T-helper 2 cell (primary cell): ENCODE measurements at regions not wholly inside any gene's neighbourhood (a gene's known extent, or its start where the extent isn't known, plus 50 kb on each side); places are given as distances from the start of the nearest gene placed in this dataset.

ENCODE experiments used
- DNase-seq, 5 experiments: peaks; one replicate each; pipeline versions ENCODE4 v3.0.0 to v3.0.0-alpha.2; 2012 to 2022

DNA sequence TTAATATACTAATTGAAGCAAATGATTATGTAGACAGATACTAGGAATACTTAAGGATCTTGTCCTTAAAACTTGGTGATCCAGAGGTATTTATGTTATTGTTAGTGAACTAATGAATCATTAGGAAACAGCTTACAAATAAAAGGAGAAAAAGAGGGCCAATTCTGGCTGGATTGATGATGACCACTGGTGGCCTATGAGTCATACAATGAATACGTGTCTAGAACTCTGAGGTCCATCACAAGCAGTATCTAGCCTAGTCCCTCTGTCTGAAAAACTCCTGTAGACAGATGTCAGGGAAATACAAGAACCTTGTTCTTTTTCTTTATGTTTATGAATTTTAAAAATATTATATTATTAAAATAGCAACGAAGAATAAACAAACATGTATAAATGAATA is 51.7 kb upstream of the RTL1 start:
- DNase-seq = no peak

DNA sequence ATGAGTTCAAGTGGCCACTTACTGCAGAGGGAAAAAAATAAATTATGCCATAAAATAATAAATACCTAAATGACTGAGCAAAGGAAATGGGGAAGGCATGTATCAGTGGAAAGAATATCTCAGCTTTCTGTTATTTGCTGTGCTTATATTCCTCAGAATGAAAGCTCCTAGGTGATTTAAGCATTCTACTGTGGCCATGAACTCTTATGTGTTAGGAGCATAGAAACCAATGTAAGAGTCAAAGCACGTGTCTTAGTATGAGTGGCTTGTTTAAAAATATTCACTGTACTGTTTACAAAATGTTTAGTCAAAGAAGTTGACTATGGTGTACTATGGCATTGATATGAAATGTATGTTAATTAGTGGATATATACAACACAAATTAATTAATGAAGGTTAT is 59.0 kb upstream of the RTL1 start:
- no peak for DNase-seq

DNA sequence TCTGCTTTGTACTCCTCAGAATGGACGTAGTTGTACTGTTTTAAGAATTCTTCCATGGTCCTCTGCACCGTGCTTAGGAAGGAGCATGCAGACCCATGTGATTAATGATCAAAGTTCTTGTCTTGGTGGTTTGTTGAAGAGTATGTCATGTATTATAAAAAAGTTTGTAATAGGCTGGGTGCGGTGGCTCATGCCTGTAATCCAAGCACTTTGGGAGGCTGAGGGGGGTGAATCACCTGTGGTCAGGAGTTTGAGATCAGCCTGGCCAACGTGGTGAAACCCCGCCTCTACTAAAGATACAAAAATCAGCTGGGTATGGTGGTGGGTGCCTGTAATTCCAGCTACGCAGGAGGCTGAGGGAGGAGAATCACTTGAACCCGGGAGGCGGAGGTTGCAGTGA is 61.8 kb upstream of the RTL1 start:
- DNase-seq = no peak

DNA sequence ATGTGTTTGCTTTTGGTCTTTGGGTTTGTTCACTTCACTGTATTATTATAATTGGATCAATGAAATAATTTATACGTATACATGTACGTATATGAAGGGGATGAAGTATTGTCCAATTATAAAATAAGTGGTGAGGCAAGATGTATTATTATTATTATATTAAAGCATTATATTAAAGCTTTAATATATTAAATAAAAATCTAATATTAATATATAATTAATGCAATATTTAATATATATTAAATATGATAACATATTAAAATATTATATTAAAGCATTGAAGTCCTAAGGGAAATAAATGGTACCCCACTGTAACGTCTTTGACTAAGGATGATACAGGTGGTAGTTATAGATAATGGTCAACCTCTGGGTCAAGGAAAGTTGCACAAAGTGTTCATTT is 63.7 kb upstream of the RTL1 start:
- no peak for DNase-seq

DNA sequence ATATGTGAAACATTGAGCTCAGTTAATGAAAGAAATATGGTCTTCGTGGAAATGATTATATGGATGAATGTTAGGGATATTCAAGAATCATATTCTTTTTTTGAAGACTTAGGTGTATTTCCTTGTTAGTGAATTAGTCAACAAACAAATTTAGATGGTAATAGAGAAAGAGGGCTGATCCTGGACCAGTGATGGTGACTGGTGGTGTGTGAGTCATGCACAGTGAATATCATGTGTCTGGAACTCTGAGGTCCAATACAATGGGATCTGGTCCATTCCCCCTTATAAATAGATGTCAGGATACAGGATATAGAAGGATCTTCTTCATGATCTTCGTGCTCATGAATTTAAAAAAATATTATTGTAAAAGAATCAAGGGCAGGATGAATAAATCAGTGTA is 64.4 kb upstream of the RTL1 start:
- DNase-seq = no peak

DNA sequence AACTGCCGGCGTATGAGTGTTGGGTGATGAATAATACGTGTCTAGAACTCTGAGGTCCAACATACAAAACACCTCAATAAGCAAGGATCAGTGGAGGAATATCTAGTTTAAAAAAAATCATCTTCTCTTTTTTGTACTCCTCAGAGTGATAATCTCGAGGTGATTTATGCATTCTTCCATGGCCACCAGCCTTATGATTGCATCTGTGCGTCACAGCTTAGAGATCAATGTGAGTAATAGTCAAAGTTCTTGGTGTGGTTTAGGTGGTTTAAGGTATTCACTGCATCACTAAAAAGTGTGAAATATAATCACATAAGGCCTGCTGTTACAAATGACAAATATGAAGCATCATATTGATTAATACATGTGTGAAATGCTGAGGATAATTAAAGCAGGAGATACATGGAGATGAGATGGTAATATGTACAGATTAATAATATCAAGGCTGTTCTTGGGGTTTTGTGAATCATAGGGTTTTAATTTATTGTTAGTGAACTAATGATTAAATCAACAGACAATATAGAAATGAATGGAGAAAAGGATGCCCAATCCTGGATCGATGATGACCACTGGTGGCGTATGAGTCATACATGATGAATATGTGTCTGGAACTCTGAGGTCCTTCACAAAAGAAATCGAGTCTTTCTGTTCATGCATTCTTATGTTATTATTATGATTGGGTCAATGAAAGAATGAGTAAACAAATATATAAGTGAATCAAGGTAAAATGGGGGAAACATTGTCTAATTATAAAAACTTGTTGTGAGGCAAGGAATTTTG is 68.8 kb upstream of the RTL1 start:
- no peak for DNase-seq

DNA sequence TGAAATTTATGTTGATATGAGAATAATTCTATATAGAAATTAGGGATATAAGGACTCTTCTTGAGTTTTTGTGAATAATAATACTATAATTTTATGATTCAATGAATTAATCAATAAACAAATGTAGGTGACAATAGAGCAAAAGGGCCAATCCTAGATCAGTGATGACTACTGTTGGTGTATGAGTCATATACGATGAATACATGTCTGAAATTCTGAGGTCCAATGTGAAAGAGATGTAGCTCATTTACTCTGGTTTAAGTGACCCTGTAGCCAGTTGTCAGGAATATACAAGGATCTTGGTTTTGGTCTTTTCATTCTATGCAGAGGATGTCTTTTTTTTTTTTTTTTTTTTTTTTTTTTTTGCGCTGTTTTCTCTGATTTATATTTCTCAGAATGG is 72.1 kb upstream of the RTL1 start:
- DNase-seq = no peak

DNA sequence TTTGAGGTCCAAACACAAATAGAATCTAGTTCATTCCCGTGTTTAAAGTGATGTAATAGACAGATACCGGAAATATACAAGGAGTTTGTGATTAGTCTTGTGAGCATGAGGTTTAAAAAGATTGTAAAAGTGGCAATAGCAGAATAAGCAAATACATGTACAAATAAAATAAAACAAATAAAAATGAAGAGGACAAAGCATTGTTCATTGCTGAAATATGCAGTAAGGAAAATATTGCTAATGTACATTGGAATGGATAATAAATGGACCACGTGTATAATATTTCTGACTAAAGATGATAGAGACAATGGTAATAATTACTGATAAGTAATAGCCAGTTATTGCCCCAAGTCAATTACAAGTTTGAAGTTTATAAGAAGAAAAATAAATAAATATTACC is 75.6 kb upstream of the RTL1 start:
- DNase-seq = no peak

DNA sequence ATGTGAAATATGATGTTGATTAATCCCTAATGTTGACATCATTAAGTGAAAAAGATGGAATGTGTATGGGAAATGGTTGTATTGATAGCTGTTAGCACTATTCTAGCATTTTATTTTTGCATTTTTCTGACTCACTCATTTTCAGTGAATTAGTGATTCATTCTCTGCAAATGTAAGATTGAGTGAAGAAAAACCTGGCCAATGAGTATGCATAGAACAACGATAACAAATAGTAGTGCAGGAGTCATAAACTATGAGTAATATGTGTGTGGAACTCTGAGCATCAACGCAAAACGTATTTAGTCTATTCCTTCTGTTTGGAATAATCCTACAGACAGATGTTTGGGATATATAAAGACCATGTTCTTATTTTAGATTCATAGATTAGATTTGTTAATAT is 76.3 kb upstream of the RTL1 start:
- no peak for DNase-seq

DNA sequence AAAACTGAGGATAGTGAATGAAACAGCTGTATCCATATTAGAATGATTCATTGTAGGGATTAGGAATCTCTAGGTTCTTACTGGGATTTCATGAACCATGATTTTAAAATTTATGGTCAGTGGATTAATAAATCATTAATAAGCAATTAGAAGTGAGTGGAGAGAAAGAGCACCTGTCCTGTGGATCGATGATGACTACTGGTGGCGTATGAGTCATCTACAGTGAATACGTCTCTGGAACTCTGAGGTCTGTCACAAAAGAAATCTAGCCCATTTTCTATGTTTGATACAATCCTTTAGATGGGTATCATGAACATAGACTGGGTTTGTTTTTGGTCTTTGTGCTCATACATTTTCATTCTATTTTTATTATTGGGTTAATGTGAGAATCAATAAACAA is 77.3 kb upstream of the RTL1 start:
- DNase-seq = no peak

DNA sequence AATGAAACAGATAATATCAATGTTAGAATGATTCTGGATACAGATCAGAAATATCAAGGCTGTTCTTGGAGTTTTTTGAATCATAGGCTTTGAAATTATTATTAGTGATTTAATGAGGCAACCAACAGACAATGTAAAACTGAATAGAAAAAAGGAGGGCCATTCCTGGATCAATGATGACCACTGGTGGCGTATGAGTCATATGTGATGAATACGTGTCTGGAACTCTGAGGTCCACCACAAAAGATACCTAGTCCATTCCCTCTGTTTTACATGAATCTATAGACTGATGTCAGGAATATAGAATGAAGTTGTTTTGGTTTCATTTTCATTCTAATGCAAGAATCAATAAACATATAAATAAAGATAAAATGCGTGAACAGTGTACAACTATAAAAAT is 78.3 kb upstream of the RTL1 start:
- DNase-seq = no peak

DNA sequence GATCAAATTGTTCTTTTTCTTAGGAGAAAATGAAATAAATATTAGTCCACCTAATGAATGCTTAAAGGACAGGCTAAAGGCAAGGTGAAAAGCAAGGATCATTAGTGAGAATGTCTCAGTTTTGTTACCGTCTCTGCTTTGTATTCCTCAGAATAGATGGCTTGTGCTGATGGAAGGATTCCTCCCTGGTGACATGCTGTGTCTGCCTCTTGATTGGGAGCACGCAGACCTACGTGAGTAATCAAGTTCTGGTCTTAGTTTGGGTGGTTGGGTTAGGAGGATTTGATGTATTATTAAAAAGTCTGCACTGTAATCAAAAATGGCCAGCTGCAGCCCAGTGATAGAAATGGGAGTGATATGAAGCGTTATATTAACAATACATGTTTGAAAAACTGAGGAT is 78.8 kb upstream of the RTL1 start:
- no peak for DNase-seq

DNA sequence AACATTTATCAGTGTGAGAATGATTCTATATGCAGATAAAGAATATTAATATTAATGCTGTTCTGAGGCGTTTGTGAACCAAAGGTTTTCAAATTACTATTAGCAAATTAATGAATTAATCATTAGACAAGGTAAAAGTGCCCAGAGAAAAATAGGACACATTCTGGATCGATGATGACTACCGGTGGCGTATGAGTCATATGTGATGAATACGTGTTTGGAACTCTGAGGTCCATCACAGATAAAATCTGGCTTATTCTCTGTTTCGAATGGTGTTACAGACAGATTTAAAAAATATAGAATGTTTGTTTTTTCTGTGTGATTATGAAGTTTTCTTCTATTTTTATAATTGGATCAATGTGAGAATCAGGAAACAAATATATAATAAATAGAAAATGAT is 79.2 kb upstream of the RTL1 start:
- no peak for DNase-seq

DNA sequence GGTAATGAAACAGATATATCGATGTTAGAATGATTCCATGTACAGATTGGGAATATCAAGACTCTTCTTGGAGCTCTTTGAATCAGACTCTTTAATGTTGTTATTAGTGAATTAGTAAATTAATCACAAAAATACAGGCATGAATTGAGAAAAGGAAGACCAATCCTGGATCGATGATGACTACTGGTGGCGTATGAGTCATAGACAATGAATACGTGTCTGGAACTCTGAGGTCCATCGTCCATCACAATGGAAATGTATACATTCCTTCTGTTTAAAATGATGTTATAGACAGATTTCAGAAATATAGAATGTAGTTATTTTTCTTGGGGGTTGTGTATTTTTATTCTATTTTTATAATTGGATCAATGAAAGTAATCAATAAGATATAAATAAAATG is 80.2 kb upstream of the RTL1 start:
- DNase-seq = no peak

DNA sequence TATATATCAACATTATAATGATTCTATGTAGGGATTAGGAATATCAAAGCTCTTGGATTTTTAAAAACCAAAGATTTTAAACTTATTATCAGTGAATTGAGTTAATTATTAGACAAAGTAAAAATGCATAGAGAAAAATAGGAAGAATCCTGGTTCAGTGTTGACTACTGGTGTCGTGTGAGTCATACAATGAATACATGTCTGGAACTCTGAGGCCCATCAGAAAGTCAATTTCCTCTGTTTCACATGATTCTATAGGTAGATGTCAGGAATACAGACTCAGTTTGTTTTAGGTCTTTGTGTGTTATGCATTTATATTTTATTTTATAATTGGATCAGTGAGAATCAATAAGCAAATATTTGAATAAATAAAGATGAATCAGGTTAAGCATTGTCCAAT is 84.5 kb upstream of the RTL1 start:
- DNase-seq = no peak

DNA sequence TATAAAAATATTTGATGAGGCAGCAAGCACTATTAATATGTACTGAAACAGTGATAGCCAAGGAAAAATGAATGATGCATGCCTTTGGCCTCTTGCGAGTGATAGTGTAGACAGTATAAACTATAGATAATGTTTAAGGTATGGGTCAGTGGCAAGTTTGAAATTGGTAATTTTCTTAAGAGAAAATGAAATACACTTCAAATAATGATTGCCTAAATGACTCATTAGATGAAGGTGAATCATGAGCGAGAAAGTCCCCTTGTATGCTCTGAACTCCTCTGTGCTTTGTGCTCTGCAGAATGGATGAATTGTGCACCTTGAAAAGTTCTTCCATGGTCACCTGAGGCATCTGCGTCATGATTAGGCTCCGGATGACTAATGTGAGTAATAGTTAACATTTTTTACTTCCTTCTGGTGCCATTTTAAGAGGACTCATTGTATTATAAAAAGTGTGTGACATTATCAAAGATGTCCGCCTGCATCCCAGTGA is 84.9 kb upstream of the RTL1 start:
- no peak for DNase-seq

DNA sequence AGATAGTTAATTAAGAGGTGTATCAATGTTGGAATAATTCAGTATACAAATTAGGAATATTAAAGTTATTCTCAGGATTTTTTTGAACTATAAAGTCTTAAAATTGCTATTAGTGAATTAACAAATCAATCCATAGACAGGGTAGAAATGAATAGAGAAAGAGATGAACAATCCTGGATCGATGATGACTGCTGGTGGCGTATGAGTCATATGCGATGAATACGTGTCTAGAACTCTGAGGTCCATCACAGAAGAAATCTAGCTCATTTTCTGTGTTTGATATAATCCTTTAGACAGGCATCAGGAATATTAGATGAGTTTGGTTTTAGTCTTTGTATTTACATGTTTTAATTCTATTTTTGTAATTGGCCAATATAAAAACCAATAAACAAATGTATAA is 85.4 kb upstream of the RTL1 start:
- no peak for DNase-seq

DNA sequence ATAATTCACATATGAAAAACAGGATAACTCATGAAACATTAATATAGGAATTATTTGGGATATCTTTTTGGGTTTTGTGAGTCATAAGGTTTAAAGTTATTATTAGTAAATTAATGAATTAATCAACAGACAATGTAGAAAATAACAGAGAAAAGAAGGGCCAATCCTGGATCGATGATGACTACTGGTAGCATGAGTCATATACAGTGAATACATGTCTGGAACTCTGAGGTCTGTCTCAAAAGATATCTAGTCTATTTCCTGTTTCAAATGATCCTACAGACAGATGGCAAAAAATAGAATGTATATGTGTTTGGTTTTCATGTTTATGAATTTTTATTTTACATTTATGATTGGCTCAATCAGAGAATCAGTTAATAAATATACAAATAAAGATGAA is 86.4 kb upstream of the RTL1 start:
- DNase-seq = no peak

DNA sequence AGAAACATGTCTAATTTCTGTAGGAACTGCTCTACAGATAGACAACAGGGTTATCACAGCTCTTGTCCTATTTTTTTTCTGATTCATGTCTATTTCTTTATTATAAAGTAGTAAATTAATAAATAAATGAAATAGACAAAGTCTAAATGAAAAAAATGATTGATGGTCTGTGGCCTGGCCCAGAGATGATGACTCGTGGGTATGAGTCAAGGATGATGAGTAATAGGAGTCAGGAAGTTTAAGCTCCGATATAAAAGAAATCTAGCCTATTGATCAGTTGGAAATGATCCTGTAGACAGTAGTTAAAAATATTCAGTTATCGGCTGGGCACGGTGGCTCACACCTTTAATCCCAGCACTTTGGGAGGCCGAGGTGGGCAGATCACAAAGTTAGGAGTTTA is 90.6 kb upstream of the RTL1 start:
- DNase-seq = no peak

DNA sequence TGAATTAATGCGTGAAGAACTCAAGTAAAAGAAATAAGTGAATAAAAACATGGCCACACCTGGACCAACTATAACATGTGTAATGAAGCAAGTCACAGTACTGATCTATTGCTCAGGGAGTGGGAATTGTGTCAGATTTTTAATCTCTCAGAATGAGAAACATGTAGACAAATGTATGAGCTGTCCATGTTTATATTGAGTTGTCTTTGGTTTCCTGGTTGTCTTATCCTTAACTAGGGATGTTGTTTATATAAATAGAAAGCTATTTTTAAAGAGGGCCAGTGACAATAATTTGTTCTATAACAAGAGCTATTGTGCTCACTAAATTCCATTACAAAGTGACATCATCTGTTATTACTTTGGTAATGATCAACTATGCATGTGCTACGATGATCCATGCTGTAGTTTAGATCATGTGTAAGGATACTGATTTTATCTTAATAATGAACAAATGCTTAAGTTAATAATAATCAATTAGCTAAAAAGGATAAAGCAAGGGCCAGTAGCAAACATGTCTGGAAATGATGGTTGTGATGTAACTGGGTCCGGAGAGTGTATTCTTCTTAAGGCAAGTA is 91.3 kb upstream of the RTL1 start:
- no peak for DNase-seq

DNA sequence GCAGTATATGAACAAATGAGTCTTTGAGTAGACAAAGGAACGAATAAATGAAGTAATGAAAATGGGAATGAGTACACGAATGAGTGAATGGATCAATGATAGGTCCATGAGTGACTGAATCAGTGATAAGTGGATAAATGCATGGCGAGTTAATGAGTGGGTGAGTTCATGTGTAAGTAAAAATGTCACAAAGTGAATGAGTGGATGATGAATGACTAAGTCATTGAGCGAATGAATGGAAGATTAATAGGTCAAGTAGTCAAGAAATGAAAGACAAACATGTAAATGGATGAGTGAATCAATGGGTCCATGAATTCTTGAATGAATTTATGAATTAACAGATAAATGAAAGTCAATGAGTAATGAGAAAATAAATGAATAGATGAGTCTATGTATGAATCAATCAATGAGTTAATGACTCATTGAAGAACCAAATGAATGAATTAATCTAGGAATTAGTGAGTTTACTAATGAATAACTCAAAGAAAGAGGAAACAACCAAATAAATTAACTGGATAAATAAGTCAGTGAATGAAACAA is 97.3 kb upstream of the RTL1 start:
- DNase-seq = no peak

DNA sequence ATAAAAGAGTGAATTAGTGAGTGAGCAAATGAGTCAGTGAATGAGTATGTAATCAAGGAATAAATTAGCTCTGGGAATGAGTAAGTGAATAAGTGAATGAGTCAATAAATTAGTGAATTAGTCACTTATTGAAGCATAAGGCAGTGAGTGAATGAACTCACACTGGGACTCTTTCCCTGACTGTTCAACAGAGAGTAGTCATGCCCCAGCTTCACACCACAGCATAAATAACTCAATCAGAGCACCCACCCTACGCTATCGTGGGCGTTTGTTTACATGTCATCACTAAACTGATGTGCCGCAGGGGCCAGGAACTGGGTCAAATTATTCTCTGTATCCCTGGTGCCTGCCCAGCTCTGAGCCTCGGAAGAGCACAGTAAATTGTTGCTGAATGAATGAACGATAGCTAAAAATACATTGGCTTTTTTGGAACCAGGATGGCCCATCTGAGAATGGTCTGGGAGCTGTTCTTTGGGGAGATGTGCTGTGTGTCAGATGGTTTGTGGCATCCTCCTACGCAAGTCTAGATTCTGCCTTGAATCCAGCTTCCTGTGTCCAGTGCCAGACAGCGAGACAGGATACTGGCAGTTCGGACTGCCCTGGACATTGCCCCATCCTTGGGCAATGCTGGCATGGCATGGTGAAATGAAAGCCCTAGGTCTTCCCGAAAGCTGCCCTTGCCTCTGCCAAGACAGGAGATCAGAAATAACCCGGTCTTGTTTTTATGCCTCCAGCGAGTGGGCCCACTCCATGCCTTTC is 98.0 kb upstream of the RTL1 start:
- no peak for DNase-seq

DNA sequence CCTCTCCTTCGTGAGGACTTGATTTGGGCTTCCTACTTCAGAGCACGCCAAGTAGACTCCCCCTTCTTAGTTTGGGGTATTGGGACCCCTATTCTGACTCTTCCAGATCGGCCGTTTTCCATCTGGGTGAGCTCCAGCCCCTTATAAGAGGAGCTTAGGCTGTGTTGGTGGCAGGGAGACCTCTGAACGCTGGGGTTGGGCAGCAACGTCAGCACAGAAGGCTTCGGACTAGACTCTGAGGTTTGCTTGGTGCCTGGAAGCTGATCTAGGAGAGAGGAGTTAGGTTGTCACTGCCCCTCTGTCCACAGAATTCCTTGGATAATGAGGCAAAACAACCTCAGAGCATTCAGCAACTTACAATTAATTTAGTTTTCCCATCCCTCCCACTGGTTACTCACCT is 99.2 kb upstream of the RTL1 start:
- DNase-seq = no peak

DNA sequence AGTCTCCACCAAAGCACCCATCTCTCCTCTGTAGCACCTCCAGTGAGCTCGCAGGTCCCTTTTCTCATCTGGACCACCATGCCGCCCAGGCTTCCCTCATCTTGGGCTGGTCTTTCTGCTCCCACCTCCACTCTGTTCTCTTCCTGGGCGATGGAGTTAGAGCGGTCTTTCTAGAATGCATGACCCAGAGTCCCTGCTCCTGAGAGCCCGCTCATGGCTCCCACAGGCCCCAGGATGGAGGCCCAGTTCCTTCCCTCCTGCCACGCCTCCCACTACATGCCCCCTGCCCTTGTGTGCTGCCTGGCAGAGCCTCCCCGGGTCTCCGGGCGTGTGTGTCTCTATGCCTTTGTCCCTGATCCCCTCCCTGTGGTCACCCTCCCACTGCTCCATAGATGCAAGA is 100.7 kb upstream of the RTL1 start:
- no peak for DNase-seq
